ENCODE measurements at regions not wholly inside any gene's neighbourhood (a gene's known extent, or its start where the extent isn't known, plus 50 kb on each side); places are given as distances from the start of the nearest gene placed in this dataset.
"Not testable (repeated sequence)": the region's sequence is repeated elsewhere in the genome, so short reads cannot be mapped to it uniquely, and the experiment has no call there.

DNA sequence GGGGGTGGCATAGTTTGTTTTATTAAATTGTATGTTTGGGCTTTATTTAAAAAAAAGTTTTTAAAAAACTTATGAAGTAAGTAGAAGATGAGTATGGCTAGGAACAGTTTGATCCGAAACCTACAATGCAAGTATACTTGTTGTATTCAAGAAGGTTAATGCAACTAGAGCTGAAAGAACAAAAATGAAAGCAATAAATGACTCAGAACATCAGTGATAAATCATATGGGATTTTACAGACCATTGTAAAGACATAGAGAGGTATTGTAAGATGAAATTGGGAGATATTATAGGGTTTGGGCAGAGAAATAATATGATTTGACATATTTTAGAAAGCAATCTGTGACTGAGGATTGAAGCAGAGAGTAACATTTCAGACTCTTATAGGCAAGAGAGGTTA lies 1135.3 kb downstream of the SLITRK5 start:
- no peak for ATAC-seq (ENCODE audit: insufficient number of reproducible peaks, low FRiP score, low read depth)
- Histone ChIP-seq H3K9me3 (peaks cover 8% of the 10 kb centered on the region), H3K36me3 (no peaks in the 10 kb centered on the region), H3K27me3 (replicated peaks; ENCODE audit: insufficient read depth) (no peaks in the 10 kb centered on the region), H3K4me3 (no peak overlapping the region), H3K27ac (no peak overlapping the region), H3K4me1 (ENCODE audit: control insufficient read depth in 1 of 2, low read depth in 2 of 2) (no peaks in the 10 kb centered on the region)
- no peak for DNase-seq (ENCODE audit: low spot score)
- TF ChIP-seq, protein P1, sequence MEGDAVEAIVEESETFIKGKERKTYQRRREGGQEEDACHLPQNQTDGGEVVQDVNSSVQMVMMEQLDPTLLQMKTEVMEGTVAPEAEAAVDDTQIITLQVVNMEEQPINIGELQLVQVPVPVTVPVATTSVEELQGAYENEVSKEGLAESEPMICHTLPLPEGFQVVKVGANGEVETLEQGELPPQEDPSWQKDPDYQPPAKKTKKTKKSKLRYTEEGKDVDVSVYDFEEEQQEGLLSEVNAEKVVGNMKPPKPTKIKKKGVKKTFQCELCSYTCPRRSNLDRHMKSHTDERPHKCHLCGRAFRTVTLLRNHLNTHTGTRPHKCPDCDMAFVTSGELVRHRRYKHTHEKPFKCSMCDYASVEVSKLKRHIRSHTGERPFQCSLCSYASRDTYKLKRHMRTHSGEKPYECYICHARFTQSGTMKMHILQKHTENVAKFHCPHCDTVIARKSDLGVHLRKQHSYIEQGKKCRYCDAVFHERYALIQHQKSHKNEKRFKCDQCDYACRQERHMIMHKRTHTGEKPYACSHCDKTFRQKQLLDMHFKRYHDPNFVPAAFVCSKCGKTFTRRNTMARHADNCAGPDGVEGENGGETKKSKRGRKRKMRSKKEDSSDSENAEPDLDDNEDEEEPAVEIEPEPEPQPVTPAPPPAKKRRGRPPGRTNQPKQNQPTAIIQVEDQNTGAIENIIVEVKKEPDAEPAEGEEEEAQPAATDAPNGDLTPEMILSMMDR (IDR thresholded peaks at IDR 0.05): no peak

DNA sequence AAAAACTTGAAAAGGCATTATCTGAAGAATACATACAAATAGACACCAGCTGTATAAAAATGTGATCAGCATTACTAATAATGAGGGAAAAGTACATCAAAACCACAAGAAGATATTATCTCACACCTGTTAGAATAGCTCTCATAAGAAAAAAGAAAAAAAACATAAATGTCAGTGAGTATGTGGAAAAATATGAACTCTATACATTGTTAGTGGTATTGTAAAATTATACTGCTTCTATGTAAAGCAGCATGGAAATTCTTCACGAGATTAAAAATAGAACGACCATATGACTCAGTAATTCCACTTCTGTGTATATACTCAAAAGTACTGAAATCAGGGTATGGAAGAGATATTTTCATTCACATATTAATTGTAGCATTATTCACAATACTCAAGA lies 1146.4 kb downstream of the SLITRK5 start:
- Histone ChIP-seq H3K27me3 (replicated peaks; ENCODE audit: insufficient read depth) (no peaks in the 10 kb centered on the region), H3K4me1 (ENCODE audit: control insufficient read depth in 1 of 2, low read depth in 2 of 2) (no peaks in the 10 kb centered on the region), H3K27ac (no peak overlapping the region), H3K36me3 (no peaks in the 10 kb centered on the region), H3K4me3 (no peak overlapping the region), H3K9me3 (no peaks in the 10 kb centered on the region)
- no peak for ATAC-seq (ENCODE audit: insufficient number of reproducible peaks, low FRiP score, low read depth)
- DNase-seq (ENCODE audit: low spot score): no peak
- TF ChIP-seq, protein P1 (IDR thresholded peaks at IDR 0.05): no peak

- H3K9me3 ChIP-seq: no peaks in the 10 kb centered on the region
- no peak for DNase-seq (ENCODE audit: low spot score)
- ATAC-seq (ENCODE audit: insufficient number of reproducible peaks, low FRiP score, low read depth): no peak
- H3K4me1 ChIP-seq (ENCODE audit: control insufficient read depth in 1 of 2, low read depth in 2 of 2): no peaks in the 10 kb centered on the region
- no peak overlapping the region for H3K27ac ChIP-seq
- H3K36me3 ChIP-seq: no peaks in the 10 kb centered on the region
- TF ChIP-seq, protein P1 (IDR thresholded peaks at IDR 0.05): no peak
- no peaks in the 10 kb centered on the region for H3K27me3 ChIP-seq (replicated peaks; ENCODE audit: insufficient read depth)
- H3K4me3 ChIP-seq: no peak overlapping the region
These were observed 1151.9 kb downstream of the SLITRK5 start for GRCh38 chr13:88823114-88823513.

DNA sequence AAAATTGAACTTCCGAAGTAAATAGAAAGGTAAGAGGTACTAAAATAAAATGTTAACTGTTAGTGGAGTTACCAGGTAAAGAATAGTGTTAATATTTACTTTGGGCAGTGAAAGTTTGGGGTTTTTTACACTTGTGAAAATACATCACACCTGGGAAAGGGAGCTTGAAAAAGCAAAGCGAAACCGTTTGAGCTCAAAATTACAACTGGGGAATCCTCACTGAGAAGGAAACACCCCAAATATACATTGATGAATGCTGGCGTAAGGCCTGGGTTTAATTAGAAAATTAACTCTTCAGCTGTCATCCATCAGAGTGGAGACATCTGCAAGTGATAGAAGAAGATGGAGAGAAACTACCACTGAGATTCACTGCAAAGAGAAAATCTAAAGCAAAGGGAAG lies 1153.0 kb downstream of the SLITRK5 start:
- Histone ChIP-seq H3K27me3 (replicated peaks; ENCODE audit: insufficient read depth) (no peaks in the 10 kb centered on the region), H3K36me3 (no peaks in the 10 kb centered on the region), H3K4me3 (no peak overlapping the region), H3K4me1 (ENCODE audit: control insufficient read depth in 1 of 2, low read depth in 2 of 2) (no peaks in the 10 kb centered on the region), H3K9me3 (no peaks in the 10 kb centered on the region), H3K27ac (no peak overlapping the region)
- DNase-seq (ENCODE audit: low spot score): no peak
- TF ChIP-seq, protein P1 (IDR thresholded peaks at IDR 0.05): no peak
- ATAC-seq (ENCODE audit: insufficient number of reproducible peaks, low FRiP score, low read depth): no peak

DNA sequence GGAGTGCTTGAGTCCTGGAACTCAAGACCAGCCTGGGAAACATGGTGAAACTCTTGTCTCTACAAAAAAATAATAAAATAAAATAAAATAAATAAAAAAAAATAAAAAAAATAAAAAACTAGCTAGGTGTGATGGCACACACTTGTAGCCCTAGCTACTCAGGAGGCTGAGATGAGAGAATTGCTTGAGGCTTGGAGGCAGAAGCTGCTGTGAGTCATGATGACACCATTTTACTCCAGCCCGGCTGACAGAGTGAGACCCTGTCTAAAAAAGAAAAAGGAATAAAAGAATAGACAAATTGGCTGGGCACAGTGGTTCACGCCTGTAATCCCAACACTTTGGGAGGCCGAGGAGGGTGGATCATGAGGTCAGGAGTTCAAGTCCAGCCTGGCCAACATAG lies 1168.9 kb downstream of the SLITRK5 start:
- no peak overlapping the region for H3K27ac ChIP-seq
- no peaks in the 10 kb centered on the region for H3K27me3 ChIP-seq (replicated peaks; ENCODE audit: insufficient read depth)
- H3K4me1 ChIP-seq (ENCODE audit: control insufficient read depth in 1 of 2, low read depth in 2 of 2): no peaks in the 10 kb centered on the region
- H3K36me3 ChIP-seq: no peaks in the 10 kb centered on the region
- no peaks in the 10 kb centered on the region for H3K9me3 ChIP-seq
- TF ChIP-seq, protein P1 (IDR thresholded peaks at IDR 0.05): no peak
- DNase-seq (ENCODE audit: low spot score) (no peak), ATAC-seq (ENCODE audit: insufficient number of reproducible peaks, low FRiP score, low read depth) (no peak)
- H3K4me3 ChIP-seq: no peak overlapping the region

DNA sequence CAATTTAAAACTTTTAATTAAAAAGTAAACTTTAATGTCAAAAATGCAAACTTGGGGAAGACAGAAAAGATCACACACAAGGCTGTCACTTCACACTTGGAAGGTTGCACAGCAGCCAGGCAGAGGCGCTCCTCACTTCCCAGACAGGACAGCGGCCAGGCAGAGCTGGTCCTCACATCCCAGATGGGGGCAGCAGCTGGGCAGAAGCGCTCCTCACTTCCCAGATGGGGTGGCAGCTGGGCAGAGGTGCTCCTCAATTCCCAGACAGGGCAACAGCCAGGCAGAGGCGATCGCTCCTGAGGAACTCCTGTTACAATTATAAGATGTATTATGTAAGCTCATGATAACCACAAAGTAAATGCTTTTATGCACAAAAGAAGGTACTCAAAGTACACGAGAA lies 1181.1 kb downstream of the SLITRK5 start:
- not testable (repeated sequence) for DNase-seq (ENCODE audit: low spot score); H3K4me1 ChIP-seq (ENCODE audit: control insufficient read depth in 1 of 2, low read depth in 2 of 2); H3K27ac ChIP-seq; H3K27me3 ChIP-seq (replicated peaks; ENCODE audit: insufficient read depth); H3K36me3 ChIP-seq; H3K9me3 ChIP-seq; ATAC-seq (ENCODE audit: insufficient number of reproducible peaks, low FRiP score, low read depth); H3K4me3 ChIP-seq

All from thoracic aorta (tissue), 2 donors.